ENCODE measurements at regions not wholly inside any gene's neighbourhood (a gene's known extent, or its start where the extent isn't known, plus 50 kb on each side); places are given as distances from the start of the nearest gene placed in this dataset.

- H3K27me3 Mint-ChIP-seq = peaks cover 10% of the 10 kb centered on the region
- H3K27ac Mint-ChIP-seq = no peak overlapping the region
- no peaks in the 10 kb centered on the region for H3K9me3 Mint-ChIP-seq
- no peaks in the 10 kb centered on the region for H3K36me3 Mint-ChIP-seq (ENCODE audit: low read depth)
- H3K4me3 Mint-ChIP-seq = no peak overlapping the region
- H3K4me1 Mint-ChIP-seq (ENCODE audit: low read depth) = no peaks in the 10 kb centered on the region
Observed at GRCh38 chr9:38153910-38154291, 84.9 kb upstream of the SHB start.

- Mint-ChIP-seq H3K36me3 (ENCODE audit: low read depth) (no peaks in the 10 kb centered on the region), H3K4me3 (no peak overlapping the region), H3K9me3 (no peaks in the 10 kb centered on the region), H3K27ac (no peak overlapping the region), H3K27me3 (peaks cover 10% of the 10 kb centered on the region), H3K4me1 (ENCODE audit: low read depth) (no peaks in the 10 kb centered on the region)
Observed at GRCh38 chr9:38153152-38153909, 84.3 kb upstream of the SHB start.

GRCh38 chr9:38149647-38150046 is 80.6 kb upstream of the SHB start:
- H3K4me3 Mint-ChIP-seq = no peak overlapping the region
- H3K4me1 Mint-ChIP-seq (ENCODE audit: low read depth) = no peaks in the 10 kb centered on the region
- H3K36me3 Mint-ChIP-seq (ENCODE audit: low read depth) = no peaks in the 10 kb centered on the region
- H3K27me3 Mint-ChIP-seq = peaks cover 13% of the 10 kb centered on the region
- no peak overlapping the region for H3K27ac Mint-ChIP-seq
- H3K9me3 Mint-ChIP-seq = no peaks in the 10 kb centered on the region

DNA sequence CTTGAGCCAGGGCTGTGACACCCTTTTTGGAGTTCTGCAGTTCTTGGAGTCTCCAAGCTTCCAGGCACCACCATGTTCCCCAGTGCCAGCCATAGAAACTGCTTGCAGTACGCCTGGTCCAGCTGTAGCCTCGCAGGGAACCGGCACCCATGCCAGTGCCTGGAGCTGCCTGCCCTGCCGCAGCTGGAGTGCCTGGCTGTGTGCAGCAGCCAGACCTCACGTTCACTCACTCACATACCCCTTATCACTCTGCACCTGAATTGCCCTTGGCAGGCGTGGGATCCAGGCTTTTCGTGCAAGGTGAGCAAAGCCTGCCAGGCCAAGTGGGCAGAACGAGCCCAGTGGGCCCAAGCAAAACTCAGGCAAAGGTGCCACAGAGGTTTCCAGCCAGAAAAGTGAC is 77.8 kb upstream of the SHB start:
- Mint-ChIP-seq H3K4me3 (no peak overlapping the region), H3K36me3 (ENCODE audit: low read depth) (no peaks in the 10 kb centered on the region), H3K27me3 (peaks cover 32% of the 10 kb centered on the region), H3K9me3 (no peaks in the 10 kb centered on the region), H3K4me1 (ENCODE audit: low read depth) (no peaks in the 10 kb centered on the region), H3K27ac (no peak overlapping the region)

- Mint-ChIP-seq H3K4me1 (ENCODE audit: low read depth) (no peaks in the 10 kb centered on the region), H3K36me3 (ENCODE audit: low read depth) (no peaks in the 10 kb centered on the region), H3K4me3 (no peak overlapping the region), H3K27ac (no peak overlapping the region), H3K9me3 (no peaks in the 10 kb centered on the region), H3K27me3 (peaks cover 42% of the 10 kb centered on the region)
Observed at GRCh38 chr9:38145526-38146053, 76.6 kb upstream of the SHB start.

- Mint-ChIP-seq H3K27ac (no peak overlapping the region), H3K4me1 (ENCODE audit: low read depth) (no peaks in the 10 kb centered on the region), H3K9me3 (no peaks in the 10 kb centered on the region), H3K4me3 (no peak overlapping the region), H3K27me3 (peaks cover 47% of the 10 kb centered on the region), H3K36me3 (ENCODE audit: low read depth) (no peaks in the 10 kb centered on the region)
Observed at GRCh38 chr9:38144421-38144820, 75.4 kb upstream of the SHB start.

GRCh38 chr9:38141746-38142591 is 72.9 kb upstream of the SHB start:
- no peak overlapping the region for H3K27ac Mint-ChIP-seq
- H3K9me3 Mint-ChIP-seq = no peaks in the 10 kb centered on the region
- no peak overlapping the region for H3K4me3 Mint-ChIP-seq
- H3K36me3 Mint-ChIP-seq (ENCODE audit: low read depth) = no peaks in the 10 kb centered on the region
- peaks cover 56% of the 10 kb centered on the region for H3K27me3 Mint-ChIP-seq
- no peaks in the 10 kb centered on the region for H3K4me1 Mint-ChIP-seq (ENCODE audit: low read depth)

DNA sequence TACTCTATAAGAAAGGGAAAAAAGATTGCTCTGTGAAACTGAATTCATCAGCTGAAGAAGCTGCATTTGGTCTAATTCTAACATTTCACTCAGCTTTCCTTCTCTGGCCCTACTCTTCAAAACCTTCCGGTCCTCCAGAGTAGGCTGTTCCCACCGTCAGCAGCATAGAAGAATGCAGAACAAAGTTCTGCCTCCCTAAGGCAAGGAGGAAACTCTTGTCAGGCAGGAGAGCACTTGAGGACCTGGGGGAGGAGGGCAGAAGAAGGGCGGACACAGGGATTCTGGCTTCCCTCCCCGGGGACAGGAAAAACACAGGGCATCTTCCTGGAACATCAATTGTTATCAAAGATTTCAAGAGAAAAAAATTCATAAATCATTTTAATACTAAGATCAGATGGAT is 69.2 kb upstream of the SHB start:
- Mint-ChIP-seq H3K4me1 (ENCODE audit: low read depth) (no peaks in the 10 kb centered on the region), H3K27me3 (peaks cover 45% of the 10 kb centered on the region), H3K4me3 (no peak overlapping the region), H3K9me3 (no peaks in the 10 kb centered on the region), H3K27ac (no peak overlapping the region), H3K36me3 (ENCODE audit: low read depth) (no peaks in the 10 kb centered on the region)

DNA sequence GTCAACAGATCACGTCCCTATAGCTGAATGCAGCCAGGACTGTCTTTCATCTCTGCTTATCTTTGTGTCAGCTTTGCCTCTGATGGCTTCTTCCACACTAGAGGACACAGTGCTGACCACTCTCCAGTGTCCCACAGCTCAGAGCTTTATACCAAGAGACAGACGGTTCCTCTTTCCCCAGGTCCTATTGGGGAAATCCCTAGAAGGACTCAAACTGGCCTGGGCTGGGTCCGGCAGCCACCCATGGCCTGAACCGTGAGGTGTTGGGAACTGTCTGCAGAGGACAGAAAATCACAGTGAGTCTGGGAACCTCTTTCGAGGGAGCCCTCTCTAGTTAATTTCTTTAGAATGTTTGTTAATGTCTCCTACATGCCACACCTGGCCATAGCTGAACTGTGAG is 68.3 kb upstream of the SHB start:
- peaks cover 41% of the 10 kb centered on the region for H3K27me3 Mint-ChIP-seq
- H3K4me3 Mint-ChIP-seq = no peak overlapping the region
- no peaks in the 10 kb centered on the region for H3K9me3 Mint-ChIP-seq
- H3K4me1 Mint-ChIP-seq (ENCODE audit: low read depth) = no peaks in the 10 kb centered on the region
- no peak overlapping the region for H3K27ac Mint-ChIP-seq
- no peaks in the 10 kb centered on the region for H3K36me3 Mint-ChIP-seq (ENCODE audit: low read depth)

GRCh38 chr9:38136386-38136785 is 67.4 kb upstream of the SHB start:
- H3K4me3 Mint-ChIP-seq = no peak overlapping the region
- no peaks in the 10 kb centered on the region for H3K9me3 Mint-ChIP-seq
- peaks cover 35% of the 10 kb centered on the region for H3K27me3 Mint-ChIP-seq
- H3K27ac Mint-ChIP-seq = no peak overlapping the region
- H3K4me1 Mint-ChIP-seq (ENCODE audit: low read depth) = no peaks in the 10 kb centered on the region
- H3K36me3 Mint-ChIP-seq (ENCODE audit: low read depth) = no peaks in the 10 kb centered on the region

- Mint-ChIP-seq H3K9me3 (no peaks in the 10 kb centered on the region), H3K27ac (no peak overlapping the region), H3K36me3 (ENCODE audit: low read depth) (no peaks in the 10 kb centered on the region), H3K27me3 (peaks cover 18% of the 10 kb centered on the region), H3K4me3 (no peak overlapping the region), H3K4me1 (ENCODE audit: low read depth) (no peaks in the 10 kb centered on the region)
Observed at GRCh38 chr9:38134611-38135237, 65.7 kb upstream of the SHB start.

- H3K27ac Mint-ChIP-seq = no peak overlapping the region
- no peaks in the 10 kb centered on the region for H3K4me1 Mint-ChIP-seq (ENCODE audit: low read depth)
- no peaks in the 10 kb centered on the region for H3K9me3 Mint-ChIP-seq
- H3K36me3 Mint-ChIP-seq (ENCODE audit: low read depth) = no peaks in the 10 kb centered on the region
- peaks cover 11% of the 10 kb centered on the region for H3K27me3 Mint-ChIP-seq
- no peak overlapping the region for H3K4me3 Mint-ChIP-seq
Observed at GRCh38 chr9:38133595-38133994, 64.6 kb upstream of the SHB start.

DNA sequence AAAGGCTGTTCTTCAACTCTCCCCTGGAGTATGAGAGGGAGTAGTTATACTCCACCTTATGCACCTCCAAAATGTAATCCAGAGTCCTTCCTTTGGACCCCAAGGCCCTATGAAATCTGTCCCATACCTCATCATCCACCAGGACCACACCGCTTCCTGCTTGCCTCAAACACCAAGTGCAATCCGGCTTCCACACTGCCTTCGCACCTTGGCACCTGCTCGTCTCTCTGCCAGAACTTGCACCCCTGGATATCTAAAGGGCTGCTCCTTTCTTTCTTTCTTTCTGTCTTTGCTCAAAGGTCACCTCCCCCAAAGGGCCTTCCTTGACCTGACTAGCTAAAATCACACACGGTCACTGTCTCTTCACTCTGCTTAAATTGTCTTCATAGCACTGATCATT is 63.9 kb upstream of the SHB start:
- Mint-ChIP-seq H3K4me1 (ENCODE audit: low read depth) (no peaks in the 10 kb centered on the region), H3K27ac (no peak overlapping the region), H3K36me3 (ENCODE audit: low read depth) (no peaks in the 10 kb centered on the region), H3K4me3 (no peak overlapping the region), H3K9me3 (no peaks in the 10 kb centered on the region), H3K27me3 (peaks cover 9% of the 10 kb centered on the region)

GRCh38 chr9:38131729-38132128 is 62.7 kb upstream of the SHB start:
- H3K4me3 Mint-ChIP-seq = no peak overlapping the region
- H3K9me3 Mint-ChIP-seq = no peaks in the 10 kb centered on the region
- H3K27ac Mint-ChIP-seq = no peak overlapping the region

GRCh38 chr9:38130724-38131123 is 61.7 kb upstream of the SHB start:
- Mint-ChIP-seq H3K4me1 (ENCODE audit: low read depth) (no peaks in the 10 kb centered on the region), H3K27me3 (peaks cover 10% of the 10 kb centered on the region), H3K27ac (no peak overlapping the region), H3K4me3 (no peak overlapping the region), H3K9me3 (no peaks in the 10 kb centered on the region), H3K36me3 (ENCODE audit: low read depth) (no peaks in the 10 kb centered on the region)

More at GRCh38 chr9:38131729-38132128, 62.7 kb upstream of the SHB start:
- no peaks in the 10 kb centered on the region for H3K4me1 Mint-ChIP-seq (ENCODE audit: low read depth)
- H3K36me3 Mint-ChIP-seq (ENCODE audit: low read depth) = no peaks in the 10 kb centered on the region
- peaks cover 8% of the 10 kb centered on the region for H3K27me3 Mint-ChIP-seq
